ENCODE measurements at regions not wholly inside any gene's neighbourhood (a gene's known extent, or its start where the extent isn't known, plus 50 kb on each side); places are given as distances from the start of the nearest gene placed in this dataset.

- Histone ChIP-seq H4K91ac (ENCODE audit: insufficient read depth, low read depth, low read length) (no peak overlapping the region), H2AK5ac (ENCODE audit: low read depth, low read length) (no peak overlapping the region), H3K27me3 (ENCODE audit: control insufficient read depth, insufficient read depth, low read length) (peaks cover 1% of the 10 kb centered on the region; the same call in 1 of the 2 replicates), H2AFZ (replicated peaks; ENCODE audit: low read length, poor library complexity) (no peak overlapping the region), H3K79me1 (ENCODE audit: low read depth in 1 of 2, low read length in 2 of 2) (no peaks in the 10 kb centered on the region), H2AK9ac (replicated peaks; ENCODE audit: low read depth, low read length, poor library complexity) (no peak overlapping the region), H3K4me2 (ENCODE audit: low read depth, low read length) (no peak overlapping the region), H3K27ac (ENCODE audit: insufficient read depth, low read length) (no peak overlapping the region), H3K9ac (ENCODE audit: low read depth, low read length) (no peak overlapping the region), H3K56ac (ENCODE audit: extremely low read depth, insufficient read depth, low read length) (no peak overlapping the region), H3K4ac (ENCODE audit: low read depth, low read length) (no peak overlapping the region), H3K9me1 (ENCODE audit: insufficient read depth, low read length) (no peaks in the 10 kb centered on the region), H2BK15ac (ENCODE audit: low read depth, low read length) (no peak overlapping the region), H2BK20ac (ENCODE audit: low read depth, low read length) (no peak overlapping the region), H2BK5ac (ENCODE audit: low read depth, low read length, poor library complexity, severe bottlenecking) (no peak overlapping the region), H4K8ac (ENCODE audit: low read depth in 2 of 2, low read length in 2 of 2) (no peak overlapping the region), H3K9me3 (ENCODE audit: control insufficient read depth, insufficient read depth, low read length) (no peaks in the 10 kb centered on the region), H4K20me1 (ENCODE audit: insufficient read depth, low read length) (no peaks in the 10 kb centered on the region), H3K23ac (ENCODE audit: low read depth, low read length) (no peak overlapping the region), H4K5ac (ENCODE audit: low read depth, low read length) (no peak overlapping the region), H2BK120ac (ENCODE audit: low read depth, low read length) (no peak overlapping the region), H3K14ac (replicated peaks; ENCODE audit: low read depth, low read length) (no peak overlapping the region), H3K4me1 (ENCODE audit: control insufficient read depth, insufficient read depth, low read length) (no peaks in the 10 kb centered on the region), H3K18ac (ENCODE audit: low read depth, low read length) (no peak overlapping the region), H3K36me3 (ENCODE audit: control insufficient read depth, insufficient read depth, low read length) (no peaks in the 10 kb centered on the region), H3K4me3 (ENCODE audit: insufficient read depth, low read depth, low read length) (no peak overlapping the region)
- no peak for TF ChIP-seq RFX5 (IDR thresholded peaks at IDR 0.05; ENCODE audit: low read depth, low read length)
- TF ChIP-seq MAFK (IDR thresholded peaks at IDR 0.05; ENCODE audit: low read depth, low read length), result no peak
- no peak for TF ChIP-seq BHLHE40 (IDR thresholded peaks at IDR 0.05; ENCODE audit: low read depth, low read length)
- TF ChIP-seq ELK1 (IDR thresholded peaks at IDR 0.05; ENCODE audit: borderline replicate concordance, low read depth, low read length), result no peak
- POLR2A ChIA-PET (ENCODE audit: unreplicated experiment), result no interaction called here
- intact Hi-C loops (cut with micrococcal nuclease), result no loop called here
- DNase-seq, result no peak
- in situ Hi-C loops (cut with MboI; ENCODE audit: low sequenced_read_pairs), result no loop called here
- dilution Hi-C loops (cut with HindIII; ENCODE audit: low sequenced_read_pairs, unreplicated experiment), result no loop called here
- no peak for ATAC-seq (ENCODE audit: low read depth)
- no CpG with 5 or more reads among the region's 2 CpGs for WGBS, 2 experiments (ENCODE audit: extremely low coverage in 2 of 2, insufficient read length in 1 of 2)
- no TSS peak for BruUV-seq (replicated peaks)
- CTCF ChIA-PET, result no interaction called here
These were observed 130.5 kb upstream of the ITGA4 start for GRCh38 chr2:181326661-181327060.
